ENCODE measurements at regions not wholly inside any gene's neighbourhood (a gene's known extent, or its start where the extent isn't known, plus 50 kb on each side); places are given as distances from the start of the nearest gene placed in this dataset.
A peak's percentile ranks its signal among the peaks of the same experiment; 100 is the strongest.
"Not testable (repeated sequence)": the region's sequence is repeated elsewhere in the genome, so short reads cannot be mapped to it uniquely, and the experiment has no call there.

- Histone ChIP-seq H3K18ac (ENCODE audit: insufficient read length, low read depth, low read length) (no peak overlapping the region), H2AK5ac (ENCODE audit: insufficient read length, low read length) (no peak overlapping the region), H4K5ac (ENCODE audit: insufficient read length, low read depth, low read length) (no peak overlapping the region), H3K56ac (ENCODE audit: insufficient read length, low read depth, low read length) (no peak overlapping the region), H3K79me2 (ENCODE audit: insufficient read depth, low read length) (no peaks in the 10 kb centered on the region), H3K27ac (ENCODE audit: insufficient read length, low read depth, low read length) (no peak overlapping the region), H3K9ac (ENCODE audit: extremely low read depth, insufficient read length, low read length) (no peak overlapping the region), H3K9me3 (ENCODE audit: control insufficient read depth, low read depth, low read length) (no peaks in the 10 kb centered on the region), H2BK120ac (ENCODE audit: low read depth, low read length, poor library complexity, severe bottlenecking) (no peak overlapping the region), H2BK12ac (ENCODE audit: insufficient read length, low read depth, low read length) (no peak overlapping the region), H3T11ph (ENCODE audit: low read length) (no peak overlapping the region), H3K4me2 (ENCODE audit: insufficient read depth, insufficient read length, low read length) (no peak overlapping the region), H2BK15ac (ENCODE audit: low read depth, low read length) (no peak overlapping the region), H2BK20ac (ENCODE audit: low read depth, low read length, poor library complexity, severe bottlenecking) (no peak overlapping the region), H4K8ac (replicated peaks; ENCODE audit: insufficient read length, low read depth, low read length) (no peak overlapping the region), H4K91ac (ENCODE audit: insufficient read length, low read depth, low read length) (no peak overlapping the region), H2AFZ (ENCODE audit: low read length) (no peak overlapping the region), H3K23ac (ENCODE audit: insufficient read length, low read depth, low read length) (no peak overlapping the region), H3K4me1 (ENCODE audit: insufficient read depth, low read length) (no peaks in the 10 kb centered on the region), H3K23me2 (ENCODE audit: insufficient read length, low read depth, low read length, poor library complexity, severe bottlenecking) (no peaks in the 10 kb centered on the region), H4K20me1 (ENCODE audit: control insufficient read depth, insufficient read depth, insufficient read length) (no peaks in the 10 kb centered on the region), H3K79me1 (ENCODE audit: insufficient read depth, low read depth, low read length, poor library complexity, severe bottlenecking) (no peaks in the 10 kb centered on the region), H3K27me3 (ENCODE audit: insufficient read depth, low read length) (no peaks in the 10 kb centered on the region), H3K14ac (ENCODE audit: insufficient read depth, low read length) (no peak overlapping the region), H3K4ac (ENCODE audit: low read depth, low read length) (no peak overlapping the region), H2BK5ac (ENCODE audit: insufficient read length, low read length) (no peak overlapping the region)
- no CpG with 5 or more reads among the region's 2 CpGs for WGBS (ENCODE audit: extremely low coverage, insufficient read length, low lambda C conversion rate)
- no peak overlapping the region; a peak in 1 of 7 replicates for H3K27ac Mint-ChIP-seq
- peaks cover 1% of the 10 kb centered on the region; the same call in 1 of the 2 replicates for H3K27me3 Mint-ChIP-seq (ENCODE audit: low read depth)
- peaks cover 13 to 14% of the 10 kb centered on the region in 2 experiments for H3K4me1 Mint-ChIP-seq
- no peaks in the 10 kb centered on the region for H3K36me3 Mint-ChIP-seq (ENCODE audit: insufficient read depth in 1 of 3, low read depth in 3 of 3)
- peak; percentile 53 for DNase-seq
- no peak overlapping the region for H3K4me3 Mint-ChIP-seq
- no peaks in the 10 kb centered on the region for H3K9me3 Mint-ChIP-seq
- TF ChIP-seq CTCF (conservative IDR thresholded peaks at IDR 0.05), result no peak
These were observed 312.8 kb upstream of the SLC16A7 start for GRCh38 chr12:59282999-59283398.

DNA sequence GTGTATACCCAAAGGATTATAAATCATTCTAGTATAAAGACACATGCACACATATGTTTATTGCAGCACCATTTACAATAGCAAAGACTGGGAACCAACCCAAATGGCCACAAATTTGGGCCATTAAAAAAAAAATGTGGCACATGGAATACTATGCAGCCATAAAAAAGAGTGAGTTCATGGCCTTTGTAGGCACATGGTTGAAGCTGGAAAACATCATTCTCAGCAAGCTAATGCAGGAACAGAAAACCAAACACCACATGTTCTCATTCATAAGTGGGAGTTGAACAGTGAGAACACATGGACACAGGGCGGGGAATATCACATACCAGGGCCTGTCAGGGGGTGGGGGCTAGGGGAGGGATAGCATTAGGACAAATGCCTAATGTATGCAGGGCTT lies 322.3 kb upstream of the SLC16A7 start:
- H3K4ac ChIP-seq (ENCODE audit: low read depth, low read length); H2AK5ac ChIP-seq (ENCODE audit: insufficient read length, low read length); H3K14ac ChIP-seq (ENCODE audit: insufficient read depth, low read length); H3K27me3 Mint-ChIP-seq (ENCODE audit: low read depth); H2BK120ac ChIP-seq (ENCODE audit: low read depth, low read length, poor library complexity, severe bottlenecking); H3K79me1 ChIP-seq (ENCODE audit: insufficient read depth, low read depth, low read length, poor library complexity, severe bottlenecking); H3K4me1 ChIP-seq (ENCODE audit: insufficient read depth, low read length); H3K4me2 ChIP-seq (ENCODE audit: insufficient read depth, insufficient read length, low read length); H4K8ac ChIP-seq (replicated peaks; ENCODE audit: insufficient read length, low read depth, low read length); H3K4me3 Mint-ChIP-seq; H3K23ac ChIP-seq (ENCODE audit: insufficient read length, low read depth, low read length); H4K20me1 ChIP-seq (ENCODE audit: control insufficient read depth, insufficient read depth, insufficient read length); H2BK20ac ChIP-seq (ENCODE audit: low read depth, low read length, poor library complexity, severe bottlenecking); H2AFZ ChIP-seq (ENCODE audit: low read length); H3K4me1 Mint-ChIP-seq; H3K27ac Mint-ChIP-seq; H3K56ac ChIP-seq (ENCODE audit: insufficient read length, low read depth, low read length); H3K9ac ChIP-seq (ENCODE audit: extremely low read depth, insufficient read length, low read length); DNase-seq; H3K18ac ChIP-seq (ENCODE audit: insufficient read length, low read depth, low read length); H3K27me3 ChIP-seq (ENCODE audit: insufficient read depth, low read length); H3K9me3 Mint-ChIP-seq; H3K23me2 ChIP-seq (ENCODE audit: insufficient read length, low read depth, low read length, poor library complexity, severe bottlenecking); H3T11ph ChIP-seq (ENCODE audit: low read length); H2BK5ac ChIP-seq (ENCODE audit: insufficient read length, low read length); H3K9me3 ChIP-seq (ENCODE audit: control insufficient read depth, low read depth, low read length); H2BK12ac ChIP-seq (ENCODE audit: insufficient read length, low read depth, low read length); H4K5ac ChIP-seq (ENCODE audit: insufficient read length, low read depth, low read length); H3K79me2 ChIP-seq (ENCODE audit: insufficient read depth, low read length); H4K91ac ChIP-seq (ENCODE audit: insufficient read length, low read depth, low read length); H3K27ac ChIP-seq (ENCODE audit: insufficient read length, low read depth, low read length); H2BK15ac ChIP-seq (ENCODE audit: low read depth, low read length): not testable (repeated sequence)
- WGBS (ENCODE audit: extremely low coverage, insufficient read length, low lambda C conversion rate), result no CpG with 5 or more reads among the region's 1 CpG
- peaks cover 0 to 16% (median 4%) of the 10 kb centered on the region in 3 experiments; a peak in 3 of 7 replicates for H3K36me3 Mint-ChIP-seq (ENCODE audit: insufficient read depth in 1 of 3, low read depth in 3 of 3)
